ENCODE measurements at regions not wholly inside any gene's neighbourhood (a gene's known extent, or its start where the extent isn't known, plus 50 kb on each side); places are given as distances from the start of the nearest gene placed in this dataset.

GRCh38 chr18:55166260-55166598 is 207.0 kb upstream of the CCDC68 start:
- no peak for TF ChIP-seq CTCF (IDR thresholded peaks at IDR 0.05)
- no peak for DNase-seq (ENCODE audit: low spot score)
- no peak for ATAC-seq (ENCODE audit: low FRiP score)

- no peak for TF ChIP-seq CTCF (IDR thresholded peaks at IDR 0.05)
- DNase-seq (ENCODE audit: low spot score) (no peak), ATAC-seq (ENCODE audit: low FRiP score) (no peak)
Observed at GRCh38 chr18:55163550-55163949, 204.3 kb upstream of the CCDC68 start.

- DNase-seq (ENCODE audit: low spot score) (no peak), ATAC-seq (ENCODE audit: low FRiP score) (no peak)
- TF ChIP-seq CTCF (IDR thresholded peaks at IDR 0.05), result no peak
Observed at GRCh38 chr18:55161916-55162315, 202.7 kb upstream of the CCDC68 start.

GRCh38 chr18:55159027-55159426 is 199.8 kb upstream of the CCDC68 start:
- DNase-seq (ENCODE audit: low spot score), result no peak
- TF ChIP-seq CTCF (IDR thresholded peaks at IDR 0.05), result no peak
- ATAC-seq (ENCODE audit: low FRiP score), result no peak

- ATAC-seq (ENCODE audit: low FRiP score), result no peak
- DNase-seq (ENCODE audit: low spot score), result no peak
- no peak for TF ChIP-seq CTCF (IDR thresholded peaks at IDR 0.05)
Observed at GRCh38 chr18:55158570-55158969, 199.3 kb upstream of the CCDC68 start.

- no peak for DNase-seq (ENCODE audit: low spot score)
- TF ChIP-seq CTCF (IDR thresholded peaks at IDR 0.05), result no peak
- ATAC-seq (ENCODE audit: low FRiP score), result no peak
Observed at GRCh38 chr18:55153346-55153745, 194.1 kb upstream of the CCDC68 start.

GRCh38 chr18:55152801-55153200 is 193.5 kb upstream of the CCDC68 start:
- no peak for DNase-seq (ENCODE audit: low spot score)
- no peak for TF ChIP-seq CTCF (IDR thresholded peaks at IDR 0.05)
- ATAC-seq (ENCODE audit: low FRiP score), result no peak
